ENCODE measurements at regions not wholly inside any gene's neighbourhood (a gene's known extent, or its start where the extent isn't known, plus 50 kb on each side); places are given as distances from the start of the nearest gene placed in this dataset.

- TF ChIP-seq POLR2A (IDR thresholded peaks at IDR 0.05) (no peak), CTCF (IDR thresholded peaks at IDR 0.05) (no peak), POLR2AphosphoS5 (IDR thresholded peaks at IDR 0.05) (no peak)
These were observed 304.1 kb downstream of the FAM72C start for GRCh38 chr1:143667730-143668129.

Measured in transverse colon (tissue), 4 donors.